ENCODE measurements at regions not wholly inside any gene's neighbourhood (a gene's known extent, or its start where the extent isn't known, plus 50 kb on each side); places are given as distances from the start of the nearest gene placed in this dataset.

- TF ChIP-seq CTCF (IDR thresholded peaks at IDR 0.05) (no peak), EZH2 (IDR thresholded peaks at IDR 0.05; ENCODE audit: borderline replicate concordance, insufficient read depth, low read depth, low read length, poor library complexity, severe bottlenecking) (no peak)
Observed at GRCh38 chr21:41075656-41076055, 92.3 kb upstream of the BACE2 start.
